GM12892 (cell line): ENCODE measurements at regions not wholly inside any gene's neighbourhood (a gene's known extent, or its start where the extent isn't known, plus 50 kb on each side); places are given as distances from the start of the nearest gene placed in this dataset.

Source experiments
- POLR2A ChIP-seq: IDR thresholded peaks from 2 replicates; pipeline ENCODE4 v1.6.1; 2011; ENCODE audit warnings: low read depth, low read length, control low read depth
- POLR2AphosphoS5 ChIP-seq: IDR thresholded peaks from 2 replicates; pipeline ENCODE4 v1.6.1; 2011; ENCODE audit warnings: low read depth, low read length, control low read depth
- TAF1 ChIP-seq: IDR thresholded peaks from 2 replicates; pipeline ENCODE4 v1.6.1; 2011; ENCODE audit warnings: low read depth, mild to moderate bottlenecking, control low read depth, low read length, borderline replicate concordance

DNA sequence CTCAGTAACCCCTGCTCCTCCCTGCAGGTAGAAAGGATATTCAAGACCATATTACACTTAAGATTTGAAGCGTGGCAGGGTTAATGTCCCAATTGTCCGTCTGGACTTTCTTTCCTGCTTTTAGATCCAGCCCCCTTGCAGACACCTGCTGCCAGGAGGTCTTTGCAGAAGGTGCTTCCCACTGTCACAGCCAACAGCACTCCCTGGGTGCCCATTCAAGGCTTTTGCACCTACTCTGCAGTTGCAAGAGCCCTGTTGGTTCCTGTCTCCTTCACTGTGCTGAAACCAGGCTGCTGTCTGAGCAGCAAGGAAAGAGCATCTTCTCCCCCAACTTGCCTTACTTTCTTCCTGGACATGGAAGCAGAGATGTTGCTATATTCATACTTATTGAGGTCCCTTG is 1043.0 kb upstream of the POU3F3 start:
- no peak for TF ChIP-seq POLR2AphosphoS5
- no peak for TF ChIP-seq POLR2A
- TF ChIP-seq TAF1 = no peak
